Psoas muscle (tissue), 7 donors: ENCODE measurements at regions not wholly inside any gene's neighbourhood (a gene's known extent, or its start where the extent isn't known, plus 50 kb on each side); places are given as distances from the start of the nearest gene placed in this dataset.

ENCODE experiments used
- ATAC-seq, 4 donors: fragments of 200-7000 bp; cut with Tn5 transposase; one replicate each; pipeline ENCODE4 v1.9.1; 2020; ENCODE audit warnings: moderate library complexity in 3 of 4, mild to moderate bottlenecking in 2 of 4
- DNase-seq, 2 donors: peaks; one replicate each; pipeline ENCODE4 v3.0.0-alpha.2; 2020
- H3K27ac ChIP-seq: fragments of 200-600 bp; one replicate; pipeline ENCODE4 v1.8.0; 2022
- H3K27me3 ChIP-seq, 3 donors: fragments of 200-600 bp in 1 of 3; one replicate each; pipeline versions ENCODE4 v1.6.1 to v1.8.0; 2013 to 2022; ENCODE audit warnings: low read length in 2 of 3, mild to moderate bottlenecking in 2 of 3, moderate library complexity in 1 of 3; ENCODE audit not compliant: insufficient read depth in 3 of 3
- H3K36me3 ChIP-seq, 2 donors: fragments of 200-600 bp in 1 of 2; one replicate each; pipeline versions ENCODE4 v1.6.1 to v1.8.0; 2013 to 2022; ENCODE audit warnings: low read depth in 1 of 2, mild to moderate bottlenecking in 1 of 2, moderate library complexity in 1 of 2; ENCODE audit not compliant: insufficient read depth in 1 of 2
- H3K4me1 ChIP-seq: fragments of 200-600 bp; one replicate; pipeline ENCODE4 v1.8.0; 2022
- H3K4me3 ChIP-seq: fragments of 200-600 bp; one replicate; pipeline ENCODE4 v1.8.0; 2022; ENCODE audit warnings: mild to moderate bottlenecking
- H3K9me3 ChIP-seq: fragments of 200-600 bp; one replicate; pipeline ENCODE4 v1.8.0; 2022
- CTCF ChIP-seq: fragments of 200-600 bp; IDR thresholded peaks from one replicate; pipeline ENCODE4 v1.8.0; 2022; ENCODE audit warnings: antibody characterized with exemption
- WGBS, 3 donors: extraction: QIAGEN DNeasy Blood & Tissue Kit; methylation state at CpG; one replicate each; pipeline versions ENCODE4 v1.1.6 to v1.1.7; 2013; 5-methylcytosine and 5-hydroxymethylcytosine counted together
- intact Hi-C, 2 donors: fragments of 100-400 bp; cut with DNase I; formaldehyde crosslinking; loops; one replicate each; pipeline versions ENCODE4 v1.11.0 to v1.14.2; 2022
- donor health status: healthy with polysubstance abuse.
- donor health status: DM: no; HTN: no; CAD: no; lungs with moderate emphysema.
- donor health status: Bipolar disorder and iron deficiency.
- donor health status: healthy.
- donor health status: DM: yes; HTN: yes; CAD: no.
- donor health status: DM: no; HTN: no; CAD: no.
- donor health status: DM: yes; HTN: yes; CAD: no.

GRCh38 chr21:29406385-29406784 lies 107.7 kb downstream of the BACH1 start:
- intact Hi-C loops = no loop called here
- ATAC-seq = no peak

GRCh38 chr21:29407571-29407970 lies 108.8 kb downstream of the BACH1 start:
- DNase-seq = no peak
- H3K4me3 ChIP-seq = no peak overlapping the region
- H3K36me3 ChIP-seq = peaks cover 0 to 2% of the 10 kb centered on the region in 2 donors
- no peaks in the 10 kb centered on the region for H3K9me3 ChIP-seq
- no peaks in the 10 kb centered on the region for H3K27me3 ChIP-seq
- TF ChIP-seq CTCF = no peak
- 94 to 98% (median 96%) methylated on average over 2 of the region's 2 CpGs for WGBS, 3 donors
- intact Hi-C loops = no loop called here
- no peak overlapping the region for H3K27ac ChIP-seq
- ATAC-seq = no peak
- no peaks in the 10 kb centered on the region for H3K4me1 ChIP-seq

More at GRCh38 chr21:29406385-29406784, 107.7 kb downstream of the BACH1 start:
- Histone ChIP-seq H3K9me3 (no peaks in the 10 kb centered on the region), H3K27me3 (no peaks in the 10 kb centered on the region), H3K27ac (no peak overlapping the region), H3K4me1 (no peaks in the 10 kb centered on the region), H3K36me3 (no peaks in the 10 kb centered on the region), H3K4me3 (no peak overlapping the region)
- TF ChIP-seq CTCF = no peak
- no peak for DNase-seq

GRCh38 chr21:29413683-29414082 lies 115.0 kb downstream of the BACH1 start:
- no peak for TF ChIP-seq CTCF
- WGBS, 3 donors = 56 to 70% (median 59%) methylated on average over 3 of the region's 3 CpGs

GRCh38 chr21:29416268-29416667 lies 117.5 kb downstream of the BACH1 start:
- no peak for DNase-seq
- intact Hi-C loops = no loop called here
- 89 to 95% (median 94%) methylated on average over 4 of the region's 4 CpGs for WGBS, 3 donors
- H3K4me1 ChIP-seq = no peaks in the 10 kb centered on the region
- no peak overlapping the region for H3K27ac ChIP-seq
- H3K9me3 ChIP-seq = no peaks in the 10 kb centered on the region
- H3K27me3 ChIP-seq = no peaks in the 10 kb centered on the region
- ATAC-seq = no peak
- no peak overlapping the region for H3K4me3 ChIP-seq
- TF ChIP-seq CTCF = no peak
- peaks cover 0 to 5% of the 10 kb centered on the region in 2 donors for H3K36me3 ChIP-seq

More at GRCh38 chr21:29413683-29414082, 115.0 kb downstream of the BACH1 start:
- intact Hi-C loops = no loop called here
- H3K9me3 ChIP-seq = no peaks in the 10 kb centered on the region
- H3K27me3 ChIP-seq = no peaks in the 10 kb centered on the region
- H3K36me3 ChIP-seq = peaks cover 0 to 5% of the 10 kb centered on the region in 2 donors
- no peak overlapping the region for H3K27ac ChIP-seq
- no peaks in the 10 kb centered on the region for H3K4me1 ChIP-seq
- H3K4me3 ChIP-seq = no peak overlapping the region
- no peak for DNase-seq
- ATAC-seq = no peak

- ATAC-seq (no peak), DNase-seq (no peak)
- intact Hi-C loops = no loop called here
- no peaks in the 10 kb centered on the region for H3K36me3 ChIP-seq
- no peaks in the 10 kb centered on the region for H3K27me3 ChIP-seq
- TF ChIP-seq CTCF = no peak
- H3K27ac ChIP-seq = no peak overlapping the region
- WGBS, 3 donors = 74 to 83% (median 80%) methylated on average over 2 of the region's 2 CpGs
- no peaks in the 10 kb centered on the region for H3K9me3 ChIP-seq
- no peaks in the 10 kb centered on the region for H3K4me1 ChIP-seq
- no peak overlapping the region for H3K4me3 ChIP-seq
Measured at GRCh38 chr21:29418813-29419212, 120.1 kb downstream of the BACH1 start.
